ENCODE measurements at regions not wholly inside any gene's neighbourhood (a gene's known extent, or its start where the extent isn't known, plus 50 kb on each side); places are given as distances from the start of the nearest gene placed in this dataset.

- TF ChIP-seq CTCF (IDR thresholded peaks at IDR 0.05; ENCODE audit: low read length) (no peak), EZH2 (IDR thresholded peaks at IDR 0.05; ENCODE audit: borderline replicate concordance, low read length) (no peak)
Measured at GRCh38 chr2:177331466-177331997, 61.0 kb upstream of the AGPS start.
